Ovary (tissue), 7 donors: ENCODE measurements at regions not wholly inside any gene's neighbourhood (a gene's known extent, or its start where the extent isn't known, plus 50 kb on each side); places are given as distances from the start of the nearest gene placed in this dataset.

Source experiments
- DNase-seq, 5 donors: peaks; one replicate each; pipeline ENCODE4 v3.0.0-alpha.2; 2019 to 2020
- H3K27ac ChIP-seq, 2 donors: fragments of 200-600 bp; one replicate each; pipeline versions ENCODE4 v1.5.1 to v1.8.0; 2019 to 2022
- H3K27me3 ChIP-seq: fragments of 200-600 bp; one replicate; pipeline ENCODE4 v1.8.0; 2022
- H3K36me3 ChIP-seq: fragments of 200-600 bp; sonication (generic); one replicate; pipeline ENCODE4 v1.5.1; 2019
- H3K4me1 ChIP-seq: one replicate; pipeline ENCODE4 v1.8.1; 2013; ENCODE audit warnings: mild to moderate bottlenecking, moderate library complexity; ENCODE audit not compliant: insufficient read depth
- H3K4me3 ChIP-seq: fragments of 200-600 bp; sonication (generic); one replicate; pipeline ENCODE4 v1.5.1; 2017
- H3K9me3 ChIP-seq, 2 donors: fragments of 200-600 bp in 1 of 2; sonication (generic) in 1 of 2; one replicate each; pipeline versions ENCODE4 v1.5.1 to v1.8.1; 2013 to 2019; ENCODE audit warnings: mild to moderate bottlenecking in 1 of 2, moderate library complexity in 1 of 2
- EP300 ChIP-seq: sonication (generic); formaldehyde crosslinking; IDR thresholded peaks from one replicate; pipeline ENCODE4 v1.6.1; 2017; ENCODE audit warnings: antibody characterized with exemption
- POLR2A ChIP-seq: fragments of 450-650 bp; IDR thresholded peaks from one replicate; pipeline ENCODE4 v1.6.1; 2017; ENCODE audit warnings: antibody characterized with exemption, mild to moderate bottlenecking, moderate library complexity
- WGBS, 3 donors: extraction: QIAGEN DNeasy Blood & Tissue Kit in 1 of 3; methylation state at CpG; one replicate each; pipeline versions ENCODE4 v1.1.5 to v1.1.7; 2013 to 2017; 5-methylcytosine and 5-hydroxymethylcytosine counted together
- intact Hi-C, 4 donors: fragments of 100-400 bp; cut with DNase I; formaldehyde crosslinking; loops; one replicate each; pipeline versions ENCODE4 v1.11.0 to v1.15.1; 2022 to 2023
- TF ChIP-seq, protein P1 (sequence below), 3 donors: fragments of 450-650 bp in 2 of 3; fragments of 200-600 bp in 1 of 3; IDR thresholded peaks; one replicate each; pipeline versions ENCODE4 v1.5.1 to v1.8.0; 2016 to 2022; ENCODE audit warnings: antibody characterized with exemption in 3 of 3, mild to moderate bottlenecking in 1 of 3
- donor health status: DM: no; HTN: no; CAD: no; lungs with moderate emphysema.
- donor health status: DM: no; HTN: no; CAD: no.
- donor health status: Bipolar disorder and iron deficiency.
- donor health status: DM: no; HTN: no; CAD: no.
- donor health status: DM: yes; HTN: yes; CAD: no.

DNA sequence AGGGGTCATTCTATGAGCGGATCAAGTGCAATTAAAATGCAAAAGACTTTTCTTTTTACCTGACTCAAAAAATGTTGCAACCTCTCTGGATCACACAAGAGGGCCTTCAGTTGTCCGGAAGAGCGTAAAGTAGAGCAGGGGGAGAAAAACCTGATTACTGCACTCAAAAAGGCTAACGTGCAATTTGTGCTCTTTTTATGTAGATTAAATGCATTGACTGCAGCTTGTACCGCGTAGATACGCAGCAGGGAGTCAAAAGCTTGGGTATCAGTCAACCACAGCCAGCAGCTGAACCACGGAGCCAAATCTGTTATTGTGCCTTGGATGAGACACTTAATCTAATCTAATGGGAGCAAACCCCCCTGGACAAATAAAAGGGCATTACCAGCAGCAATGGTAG is 107.3 kb upstream of the RAI2 start:
- TF ChIP-seq EP300 (no peak), POLR2A (no peak)
- TF ChIP-seq, protein P1, sequence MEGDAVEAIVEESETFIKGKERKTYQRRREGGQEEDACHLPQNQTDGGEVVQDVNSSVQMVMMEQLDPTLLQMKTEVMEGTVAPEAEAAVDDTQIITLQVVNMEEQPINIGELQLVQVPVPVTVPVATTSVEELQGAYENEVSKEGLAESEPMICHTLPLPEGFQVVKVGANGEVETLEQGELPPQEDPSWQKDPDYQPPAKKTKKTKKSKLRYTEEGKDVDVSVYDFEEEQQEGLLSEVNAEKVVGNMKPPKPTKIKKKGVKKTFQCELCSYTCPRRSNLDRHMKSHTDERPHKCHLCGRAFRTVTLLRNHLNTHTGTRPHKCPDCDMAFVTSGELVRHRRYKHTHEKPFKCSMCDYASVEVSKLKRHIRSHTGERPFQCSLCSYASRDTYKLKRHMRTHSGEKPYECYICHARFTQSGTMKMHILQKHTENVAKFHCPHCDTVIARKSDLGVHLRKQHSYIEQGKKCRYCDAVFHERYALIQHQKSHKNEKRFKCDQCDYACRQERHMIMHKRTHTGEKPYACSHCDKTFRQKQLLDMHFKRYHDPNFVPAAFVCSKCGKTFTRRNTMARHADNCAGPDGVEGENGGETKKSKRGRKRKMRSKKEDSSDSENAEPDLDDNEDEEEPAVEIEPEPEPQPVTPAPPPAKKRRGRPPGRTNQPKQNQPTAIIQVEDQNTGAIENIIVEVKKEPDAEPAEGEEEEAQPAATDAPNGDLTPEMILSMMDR (IDR thresholded peaks at IDR 0.05): no peak
- Histone ChIP-seq H3K4me1 (no peaks in the 10 kb centered on the region), H3K27ac (no peak overlapping the region), H3K27me3 (no peaks in the 10 kb centered on the region), H3K4me3 (no peak overlapping the region), H3K9me3 (no peaks in the 10 kb centered on the region), H3K36me3 (no peaks in the 10 kb centered on the region)
- DNase-seq: no peak
- intact Hi-C loops: no loop called here
- 52 to 71% (median 63%) methylated on average over 8 of the region's 8 CpGs for WGBS, 3 donors

GRCh38 chrX:17967888-17968287 is 106.8 kb upstream of the RAI2 start:
- TF ChIP-seq POLR2A (no peak), EP300 (no peak)
- TF ChIP-seq, protein P1 (IDR thresholded peaks at IDR 0.05): no peak
- Histone ChIP-seq H3K27ac (no peak overlapping the region), H3K4me1 (no peaks in the 10 kb centered on the region), H3K36me3 (no peaks in the 10 kb centered on the region), H3K9me3 (no peaks in the 10 kb centered on the region), H3K4me3 (no peak overlapping the region), H3K27me3 (no peaks in the 10 kb centered on the region)
- intact Hi-C loops: no loop called here
- no peak for DNase-seq
- WGBS, 3 donors: 61 to 70% (median 70%) methylated on average over 3 of the region's 3 CpGs

- TF ChIP-seq, protein P1 (IDR thresholded peaks at IDR 0.05): no peak
- no peak for TF ChIP-seq POLR2A
- no peak for TF ChIP-seq EP300
- Histone ChIP-seq H3K4me1 (no peaks in the 10 kb centered on the region), H3K4me3 (no peak overlapping the region), H3K27me3 (no peaks in the 10 kb centered on the region), H3K27ac (no peak overlapping the region), H3K36me3 (no peaks in the 10 kb centered on the region), H3K9me3 (no peaks in the 10 kb centered on the region)
- intact Hi-C loops: no loop called here
- DNase-seq: no peak
- 55 to 79% (median 63%) methylated on average over 1 of the region's 1 CpG for WGBS, 3 donors
Observed at GRCh38 chrX:17964871-17965270, 103.8 kb upstream of the RAI2 start.

- no peaks in the 10 kb centered on the region for H3K36me3 ChIP-seq
- intact Hi-C loops: no loop called here
- TF ChIP-seq EP300 (no peak), POLR2A (no peak)
- TF ChIP-seq, protein P1 (IDR thresholded peaks at IDR 0.05): no peak
- H3K4me3 ChIP-seq: no peak overlapping the region
- no peaks in the 10 kb centered on the region for H3K9me3 ChIP-seq
- DNase-seq: no peak
- WGBS, 3 donors: 68 to 79% (median 72%) methylated on average over 3 of the region's 3 CpGs
- H3K4me1 ChIP-seq: no peaks in the 10 kb centered on the region
- H3K27me3 ChIP-seq: no peaks in the 10 kb centered on the region
- no peak overlapping the region for H3K27ac ChIP-seq
Observed at GRCh38 chrX:17960891-17961290, 99.8 kb upstream of the RAI2 start.
